Activated CD4-positive, alpha-beta T cell treated with anti-CD3 and anti-CD28 coated beads for 24 hours (primary cell): ENCODE measurements at regions not wholly inside any gene's neighbourhood (a gene's known extent, or its start where the extent isn't known, plus 50 kb on each side); places are given as distances from the start of the nearest gene placed in this dataset.

Experiments
- DNase-seq, 2 donors: peaks; one replicate each; pipeline ENCODE4 v3.0.0-alpha.2; 2020; ENCODE audit warnings: low read depth in 2 of 2

GRCh38 chr12:13595536-13596443 is 385.6 kb downstream of the GRIN2B start:
- no peak for DNase-seq

- no peak for DNase-seq
Observed at GRCh38 chr12:13594731-13595514, 386.5 kb downstream of the GRIN2B start.

GRCh38 chr12:13592063-13592942 is 389.1 kb downstream of the GRIN2B start:
- no peak for DNase-seq

GRCh38 chr12:13591488-13591887 is 389.9 kb downstream of the GRIN2B start:
- DNase-seq, result no peak

GRCh38 chr12:13591059-13591458 is 390.3 kb downstream of the GRIN2B start:
- DNase-seq, result no peak

GRCh38 chr12:13588574-13588973 is 392.0 kb downstream of the EMP1 start:
- DNase-seq, result no peak

GRCh38 chr12:13587721-13588390 is 391.3 kb downstream of the EMP1 start:
- DNase-seq, result no peak

GRCh38 chr12:13586361-13586760 is 389.8 kb downstream of the EMP1 start:
- no peak for DNase-seq

- DNase-seq, result no peak
Observed at GRCh38 chr12:13584541-13584940, 388.0 kb downstream of the EMP1 start.

- no peak for DNase-seq
Observed at GRCh38 chr12:13583630-13584029, 387.1 kb downstream of the EMP1 start.

GRCh38 chr12:13582421-13582820 is 385.9 kb downstream of the EMP1 start:
- DNase-seq, result no peak

GRCh38 chr12:13581031-13581430 is 384.5 kb downstream of the EMP1 start:
- no peak for DNase-seq

GRCh38 chr12:13580206-13580605 is 383.7 kb downstream of the EMP1 start:
- DNase-seq, result no peak

- no peak for DNase-seq
Observed at GRCh38 chr12:13576935-13577500, 380.5 kb downstream of the EMP1 start.

GRCh38 chr12:13573698-13574321 is 377.3 kb downstream of the EMP1 start:
- no peak for DNase-seq

- no peak for DNase-seq
Observed at GRCh38 chr12:13571035-13571434, 374.5 kb downstream of the EMP1 start.

- DNase-seq, result no peak
Observed at GRCh38 chr12:13570005-13570694, 373.6 kb downstream of the EMP1 start.

- DNase-seq, result no peak
Observed at GRCh38 chr12:13566292-13566691, 369.8 kb downstream of the EMP1 start.

GRCh38 chr12:13564266-13564810 is 367.8 kb downstream of the EMP1 start:
- DNase-seq, result no peak

GRCh38 chr12:13563743-13564125 is 367.2 kb downstream of the EMP1 start:
- DNase-seq, result no peak
